Glutamatergic neuron (in vitro differentiated cells): ENCODE measurements at regions not wholly inside any gene's neighbourhood (a gene's known extent, or its start where the extent isn't known, plus 50 kb on each side); places are given as distances from the start of the nearest gene placed in this dataset.

Experiments used
- DNase-seq: peaks from one replicate; pipeline ENCODE4 v3.0.0; 2022
- H3K27ac Mint-ChIP-seq: one replicate; pipeline ENCODE4 v1.8.0; 2020; ENCODE audit warnings: mild to moderate bottlenecking, mixed read lengths, inconsistent platforms; ENCODE audit not compliant: unreplicated experiment
- H3K27me3 Mint-ChIP-seq: one replicate; pipeline ENCODE4 v1.8.0; 2020; ENCODE audit warnings: mild to moderate bottlenecking, moderate library complexity, mixed read lengths, inconsistent platforms; ENCODE audit not compliant: unreplicated experiment
- H3K36me3 Mint-ChIP-seq: one replicate; pipeline ENCODE4 v1.8.0; 2020; ENCODE audit warnings: mild to moderate bottlenecking, mixed read lengths, inconsistent platforms; ENCODE audit not compliant: unreplicated experiment
- H3K4me1 Mint-ChIP-seq: one replicate; pipeline ENCODE4 v1.8.0; 2020; ENCODE audit warnings: mild to moderate bottlenecking, low read depth, mixed read lengths, inconsistent platforms; ENCODE audit not compliant: unreplicated experiment
- H3K4me3 Mint-ChIP-seq: one replicate; pipeline ENCODE4 v1.8.0; 2020; ENCODE audit warnings: mild to moderate bottlenecking, mixed read lengths, inconsistent platforms; ENCODE audit not compliant: unreplicated experiment
- H3K9me3 Mint-ChIP-seq: one replicate; pipeline ENCODE4 v1.8.0; 2020; ENCODE audit warnings: mild to moderate bottlenecking, moderate library complexity, mixed read lengths, inconsistent platforms; ENCODE audit not compliant: unreplicated experiment
- CTCF ChIP-seq: fragments of 200-600 bp; sonication (generic); IDR thresholded peaks from one replicate; pipeline ENCODE4 v1.5.0; 2021; ENCODE audit not compliant: partially characterized antibody, unreplicated experiment

GRCh38 chr22:27514601-27515523 lies 286.7 kb downstream of the MN1 start:
- H3K4me1 Mint-ChIP-seq, result no peaks in the 10 kb centered on the region
- no peak overlapping the region for H3K27ac Mint-ChIP-seq
- no peak for DNase-seq

DNA sequence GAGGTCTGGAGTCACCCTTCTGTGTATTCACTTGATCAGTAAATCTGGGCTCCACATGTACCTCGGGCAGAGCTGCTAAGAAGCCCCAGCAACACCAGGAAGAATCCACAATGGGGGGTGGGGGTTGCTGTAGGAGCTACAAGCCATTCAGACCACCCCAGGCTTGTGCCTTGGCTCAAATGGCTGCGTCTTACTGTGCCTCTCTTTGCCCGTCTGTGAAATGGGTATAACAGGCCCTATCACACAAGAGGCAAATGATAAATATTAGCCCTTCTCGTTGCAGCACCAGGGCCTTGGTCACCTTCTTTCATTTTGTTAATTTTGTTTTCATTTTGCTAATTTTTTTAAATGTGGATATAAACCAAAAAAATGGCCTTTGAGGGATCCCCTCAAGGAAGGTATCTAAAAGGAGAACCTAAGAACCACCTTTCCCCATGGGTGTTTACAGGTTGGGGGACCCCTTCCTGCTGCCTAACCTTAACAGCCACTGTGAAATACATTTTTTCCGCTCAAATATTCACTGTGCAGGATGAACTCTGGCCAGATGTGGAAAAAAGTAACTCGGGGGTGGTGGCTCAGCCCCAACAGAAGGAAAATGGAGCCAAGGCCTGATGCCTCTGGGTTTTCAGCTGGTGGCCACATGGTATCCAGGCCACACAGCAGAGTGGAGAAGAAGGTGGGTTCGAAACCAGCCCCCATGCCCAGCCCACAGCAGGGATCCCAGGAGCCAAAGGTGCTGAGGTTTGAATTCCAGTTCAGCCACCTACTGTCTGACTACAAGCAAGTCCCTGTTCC lies 284.0 kb downstream of the MN1 start:
- no peak for DNase-seq
- Mint-ChIP-seq H3K4me3 (no peak overlapping the region), H3K27ac (no peak overlapping the region), H3K27me3 (peaks cover 8% of the 10 kb centered on the region), H3K4me1 (no peaks in the 10 kb centered on the region), H3K36me3 (no peaks in the 10 kb centered on the region), H3K9me3 (peaks cover 2% of the 10 kb centered on the region)
- no peak for TF ChIP-seq CTCF

More at GRCh38 chr22:27514601-27515523, 286.7 kb downstream of the MN1 start:
- no peaks in the 10 kb centered on the region for H3K36me3 Mint-ChIP-seq
- H3K9me3 Mint-ChIP-seq, result peaks cover 2% of the 10 kb centered on the region
- peaks cover 9% of the 10 kb centered on the region for H3K27me3 Mint-ChIP-seq
- H3K4me3 Mint-ChIP-seq, result no peak overlapping the region
- TF ChIP-seq CTCF, result no peak

DNA sequence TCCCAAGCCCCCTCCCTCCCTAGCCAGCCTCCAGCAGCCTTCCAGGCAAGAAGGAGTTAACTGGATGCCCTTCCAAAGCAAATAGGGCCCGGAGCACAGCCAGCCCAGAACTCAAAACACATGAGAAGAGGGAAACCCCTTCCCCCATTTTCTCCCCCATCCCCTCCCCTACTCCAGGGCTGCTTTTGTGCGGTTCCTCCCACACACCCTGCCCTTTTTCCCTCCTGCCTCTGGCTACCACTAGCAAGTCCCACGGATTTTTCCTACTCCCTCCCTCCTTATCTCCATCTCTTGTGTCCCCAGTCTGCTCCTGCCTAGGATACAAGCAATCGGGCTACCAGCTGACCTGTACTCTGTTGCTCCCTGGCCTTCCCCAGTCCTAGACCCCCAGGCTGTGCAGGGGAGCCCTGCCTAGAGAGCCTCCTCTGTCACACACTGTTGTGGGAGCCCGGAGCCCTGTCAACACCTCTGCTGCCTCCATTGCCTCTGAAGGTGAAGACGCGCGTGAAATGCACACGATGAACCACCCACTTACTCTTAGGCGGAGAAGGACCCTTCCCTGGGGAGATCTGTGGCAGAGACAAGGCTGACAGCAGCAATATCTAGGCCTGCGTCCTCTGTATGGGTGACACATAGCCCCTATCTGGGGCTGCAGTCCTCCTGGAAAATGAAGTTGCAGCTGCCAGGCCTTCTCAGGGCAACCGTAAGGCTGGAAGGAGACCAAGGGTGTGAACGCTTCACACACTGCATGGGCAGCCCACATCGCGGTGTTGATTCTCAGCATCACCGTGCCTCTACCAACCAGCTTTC lies 282.8 kb downstream of the MN1 start:
- DNase-seq, result no peak
- Mint-ChIP-seq H3K27ac (no peak overlapping the region), H3K27me3 (peaks cover 9% of the 10 kb centered on the region), H3K4me1 (no peaks in the 10 kb centered on the region), H3K36me3 (no peaks in the 10 kb centered on the region), H3K4me3 (no peak overlapping the region), H3K9me3 (no peaks in the 10 kb centered on the region)
- no peak for TF ChIP-seq CTCF

GRCh38 chr22:27523711-27524110 lies 277.8 kb downstream of the MN1 start:
- no peak for TF ChIP-seq CTCF
- H3K36me3 Mint-ChIP-seq, result no peaks in the 10 kb centered on the region
- peaks cover 1% of the 10 kb centered on the region for H3K4me1 Mint-ChIP-seq
- peaks cover 17% of the 10 kb centered on the region for H3K27me3 Mint-ChIP-seq
- no peak overlapping the region for H3K27ac Mint-ChIP-seq
- peaks cover 6% of the 10 kb centered on the region for H3K9me3 Mint-ChIP-seq
- no peak for DNase-seq
- no peak overlapping the region for H3K4me3 Mint-ChIP-seq
